Neuronal stem cell (in vitro differentiated cells): ENCODE measurements at regions not wholly inside any gene's neighbourhood (a gene's known extent, or its start where the extent isn't known, plus 50 kb on each side); places are given as distances from the start of the nearest gene placed in this dataset.
"Not testable (repeated sequence)": the region's sequence is repeated elsewhere in the genome, so short reads cannot be mapped to it uniquely, and the experiment has no call there.

Experiments used
- DNase-seq: peaks from one replicate; pipeline ENCODE4 v3.0.0-alpha.2; 2013; ENCODE audit warnings: low spot score
- H2AFZ ChIP-seq: one replicate; pipeline ENCODE4 v1.6.1; 2013; ENCODE audit warnings: mild to moderate bottlenecking, low read length, inconsistent platforms
- H2AK5ac ChIP-seq: 2 replicates; pipeline ENCODE4 v1.6.1; 2013; ENCODE audit warnings: low read depth, mild to moderate bottlenecking, inconsistent platforms, low read length, moderate library complexity, mixed read lengths
- H2BK120ac ChIP-seq: 2 replicates; pipeline ENCODE4 v1.6.1; 2013; ENCODE audit warnings: low read depth, mild to moderate bottlenecking, inconsistent platforms, low read length, moderate library complexity, mixed read lengths
- H2BK12ac ChIP-seq: one replicate; pipeline ENCODE4 v1.6.1; 2013; ENCODE audit warnings: low read length, inconsistent platforms
- H2BK15ac ChIP-seq: 2 replicates; pipeline ENCODE4 v1.6.1; 2013; ENCODE audit warnings: mild to moderate bottlenecking, low read length, inconsistent platforms, mixed read lengths
- H2BK5ac ChIP-seq: one replicate; pipeline ENCODE4 v1.6.1; 2013; ENCODE audit warnings: inconsistent platforms, mild to moderate bottlenecking, low read length, moderate library complexity
- H3K14ac ChIP-seq: one replicate; pipeline ENCODE4 v1.6.1; 2013; ENCODE audit warnings: low read length, inconsistent platforms
- H3K18ac ChIP-seq: 2 replicates; pipeline ENCODE4 v1.6.1; 2013; ENCODE audit warnings: low read length, inconsistent platforms
- H3K23ac ChIP-seq: 2 replicates; pipeline ENCODE4 v1.6.1; 2013; ENCODE audit warnings: low read depth, mild to moderate bottlenecking, mixed read lengths, low read length, inconsistent platforms; ENCODE audit not compliant: poor library complexity
- H3K27ac ChIP-seq: replicated peaks from 3 replicates; pipeline ENCODE4 v1.5.1; 2013; ENCODE audit warnings: low read length, inconsistent platforms
- H3K27me3 ChIP-seq, 3 experiments: 2 replicates each; pipeline ENCODE4 v1.6.1; 2013; ENCODE audit warnings: low read length in 3 of 3, mild to moderate bottlenecking in 2 of 3, inconsistent platforms in 1 of 3, low read depth in 1 of 3, mixed read lengths in 1 of 3, moderate library complexity in 1 of 3; ENCODE audit not compliant: control insufficient read depth in 3 of 3, insufficient read depth in 3 of 3
- H3K36me3 ChIP-seq, 2 donors: replicated peaks in 1 of 2; 2 replicates each; pipeline ENCODE4 v1.6.1; 2013; ENCODE audit warnings: low read length in 2 of 2; ENCODE audit not compliant: control insufficient read depth in 2 of 2, insufficient read depth in 2 of 2
- H3K4ac ChIP-seq: 2 replicates; pipeline ENCODE4 v1.6.1; 2013; ENCODE audit warnings: inconsistent platforms, mild to moderate bottlenecking, low read length, moderate library complexity
- H3K4me1 ChIP-seq, 2 donors: 1 replicate in 1 of 2; 2 replicates in 1 of 2; pipeline ENCODE4 v1.6.1; 2013; ENCODE audit warnings: low read length in 2 of 2, low read depth in 1 of 2; ENCODE audit not compliant: control insufficient read depth in 2 of 2, insufficient read depth in 1 of 2
- H3K4me2 ChIP-seq: one replicate; pipeline ENCODE4 v1.6.1; 2013; ENCODE audit warnings: mild to moderate bottlenecking, low read length, inconsistent platforms; ENCODE audit not compliant: insufficient read depth, poor library complexity, severe bottlenecking
- H3K4me3 ChIP-seq, 2 donors: 2 replicates each; pipeline ENCODE4 v1.5.1; 2013; ENCODE audit warnings: low read length in 2 of 2, mild to moderate bottlenecking in 2 of 2, inconsistent platforms in 1 of 2, moderate library complexity in 1 of 2
- H3K79me1 ChIP-seq: one replicate; pipeline ENCODE4 v1.6.1; 2013; ENCODE audit warnings: low read depth, mild to moderate bottlenecking, inconsistent platforms, low read length, moderate library complexity
- H3K9ac ChIP-seq: one replicate; pipeline ENCODE4 v1.6.1; 2013; ENCODE audit warnings: mild to moderate bottlenecking, low read depth, low read length, inconsistent platforms; ENCODE audit not compliant: poor library complexity
- H3K9me3 ChIP-seq, 2 donors: replicated peaks in 1 of 2; 2 replicates each; pipeline versions ENCODE3 to v1.6.1; 2013; ENCODE audit warnings: low read length in 2 of 2, mild to moderate bottlenecking in 2 of 2, inconsistent platforms in 1 of 2, low read depth in 1 of 2, mixed read lengths in 1 of 2, moderate library complexity in 1 of 2; ENCODE audit not compliant: control insufficient read depth in 2 of 2, insufficient read depth in 1 of 2
- H4K8ac ChIP-seq: one replicate; pipeline ENCODE4 v1.6.1; 2013; ENCODE audit warnings: low read depth, mild to moderate bottlenecking, inconsistent platforms, low read length, moderate library complexity
- H4K91ac ChIP-seq: one replicate; pipeline ENCODE4 v1.6.1; 2013; ENCODE audit warnings: low read length, low read depth, mild to moderate bottlenecking, inconsistent platforms; ENCODE audit not compliant: poor library complexity
- WGBS, 2 donors: extraction: QIAGEN DNeasy Blood & Tissue Kit; methylation state at CpG; one replicate each; pipeline ENCODE4 v1.1.7; 2013; ENCODE audit warnings: missing lambda C conversion rate in 2 of 2, mixed read lengths in 1 of 2; ENCODE audit not compliant: insufficient read length in 2 of 2, insufficient replicate concordance in 1 of 2; ENCODE audit errors: extremely low coverage in 2 of 2; 5-methylcytosine and 5-hydroxymethylcytosine counted together

GRCh38 chr2:142286618-142287017, 155.8 kb upstream of the LRP1B start:
- Histone ChIP-seq H3K4me1 (no peaks in the 10 kb centered on the region), H2BK12ac (no peak overlapping the region), H3K14ac (no peak overlapping the region), H3K9me3 (no peaks in the 10 kb centered on the region), H3K36me3 (no peaks in the 10 kb centered on the region), H4K8ac (no peak overlapping the region), H4K91ac (no peak overlapping the region), H3K4ac (no peak overlapping the region), H2BK120ac (no peak overlapping the region), H2AK5ac (no peak overlapping the region), H2BK5ac (no peak overlapping the region), H3K18ac (no peak overlapping the region), H3K4me2 (no peak overlapping the region), H3K27me3 (no peaks in the 10 kb centered on the region), H3K23ac (no peak overlapping the region), H3K79me1 (no peaks in the 10 kb centered on the region), H3K4me3 (no peak overlapping the region), H3K9ac (no peak overlapping the region), H2BK15ac (no peak overlapping the region), H3K27ac (no peak overlapping the region), H2AFZ (no peak overlapping the region)
- DNase-seq: peak; percentile 5
- no CpG with 5 or more reads among the region's 7 CpGs for WGBS, 2 donors

- H3K23ac ChIP-seq: no peak overlapping the region
- no peaks in the 10 kb centered on the region for H3K27me3 ChIP-seq
- H2BK120ac ChIP-seq: no peak overlapping the region
- H3K36me3 ChIP-seq: no peaks in the 10 kb centered on the region
- no peak overlapping the region for H3K27ac ChIP-seq
- no peak overlapping the region for H2AFZ ChIP-seq
- H4K91ac ChIP-seq: no peak overlapping the region
- H3K14ac ChIP-seq: no peak overlapping the region
- WGBS, 2 donors: no CpG with 5 or more reads among the region's 4 CpGs
- no peak overlapping the region for H3K4ac ChIP-seq
- no peak overlapping the region for H3K18ac ChIP-seq
- no peak overlapping the region for H3K4me3 ChIP-seq
- no peak overlapping the region for H3K9ac ChIP-seq
- H2AK5ac ChIP-seq: no peak overlapping the region
- H3K4me2 ChIP-seq: no peak overlapping the region
- no peaks in the 10 kb centered on the region for H3K9me3 ChIP-seq
- H3K4me1 ChIP-seq: no peaks in the 10 kb centered on the region
- no peak overlapping the region for H4K8ac ChIP-seq
- no peak overlapping the region for H2BK12ac ChIP-seq
- H3K79me1 ChIP-seq: no peaks in the 10 kb centered on the region
- H2BK5ac ChIP-seq: no peak overlapping the region
- DNase-seq: no peak
- no peak overlapping the region for H2BK15ac ChIP-seq
Measured at GRCh38 chr2:142285480-142285879, 154.7 kb upstream of the LRP1B start.

GRCh38 chr2:142284336-142284735, 153.5 kb upstream of the LRP1B start:
- not testable (repeated sequence) for H3K27ac ChIP-seq, H3K36me3 ChIP-seq, H2BK15ac ChIP-seq, H2AK5ac ChIP-seq, H3K4me3 ChIP-seq, H3K23ac ChIP-seq, H4K8ac ChIP-seq, DNase-seq, H3K4me2 ChIP-seq, H2BK12ac ChIP-seq, H3K4ac ChIP-seq, H3K9me3 ChIP-seq, H2BK120ac ChIP-seq, H3K27me3 ChIP-seq, H3K14ac ChIP-seq, H2BK5ac ChIP-seq, H4K91ac ChIP-seq, H3K4me1 ChIP-seq, H3K18ac ChIP-seq, H3K9ac ChIP-seq, H2AFZ ChIP-seq, H3K79me1 ChIP-seq
- WGBS, 2 donors: no CpG with 5 or more reads among the region's 4 CpGs

GRCh38 chr2:142280831-142281230, 150.0 kb upstream of the LRP1B start:
- no peak overlapping the region for H2BK120ac ChIP-seq
- H4K91ac ChIP-seq: no peak overlapping the region
- H3K27me3 ChIP-seq: no peaks in the 10 kb centered on the region
- H3K9me3 ChIP-seq: no peaks in the 10 kb centered on the region
- H3K23ac ChIP-seq: no peak overlapping the region
- H3K27ac ChIP-seq: no peak overlapping the region
- no peak overlapping the region for H2AK5ac ChIP-seq
- H4K8ac ChIP-seq: no peak overlapping the region
- no peak overlapping the region for H2AFZ ChIP-seq
- no peaks in the 10 kb centered on the region for H3K79me1 ChIP-seq
- no peak overlapping the region for H3K18ac ChIP-seq
- no CpG with 5 or more reads among the region's 5 CpGs for WGBS, 2 donors
- H3K4me2 ChIP-seq: no peak overlapping the region
- no peak overlapping the region for H3K4me3 ChIP-seq
- H3K14ac ChIP-seq: no peak overlapping the region
- no peak overlapping the region for H2BK5ac ChIP-seq
- no peak overlapping the region for H3K4ac ChIP-seq
- H2BK15ac ChIP-seq: no peak overlapping the region
- H3K4me1 ChIP-seq: no peaks in the 10 kb centered on the region
- H3K36me3 ChIP-seq: no peaks in the 10 kb centered on the region
- no peak overlapping the region for H2BK12ac ChIP-seq
- H3K9ac ChIP-seq: no peak overlapping the region
- DNase-seq: no peak
